Ascending aorta (tissue), 2 donors: ENCODE measurements at regions not wholly inside any gene's neighbourhood (a gene's known extent, or its start where the extent isn't known, plus 50 kb on each side); places are given as distances from the start of the nearest gene placed in this dataset.

Source experiments
- DNase-seq, 2 donors: peaks; one replicate each; pipeline ENCODE4 v3.0.0-alpha.2; 2019; ENCODE audit warnings: low spot score in 2 of 2
- H3K27ac ChIP-seq, 2 donors: fragments of 200-600 bp; sonication (generic); one replicate each; pipeline ENCODE4 v1.5.1; 2016 to 2017; ENCODE audit warnings: mild to moderate bottlenecking in 1 of 2
- H3K27me3 ChIP-seq: fragments of 200-600 bp; sonication (generic); one replicate; pipeline ENCODE4 v1.5.1; 2017
- H3K36me3 ChIP-seq, 2 donors: fragments of 200-600 bp; sonication (generic); one replicate each; pipeline ENCODE4 v1.5.1; 2016
- H3K4me1 ChIP-seq, 2 donors: fragments of 200-600 bp; sonication (generic); one replicate each; pipeline ENCODE4 v1.5.1; 2016 to 2017; ENCODE audit warnings: mild to moderate bottlenecking in 1 of 2
- H3K4me3 ChIP-seq, 2 donors: fragments of 200-600 bp; sonication (generic); one replicate each; pipeline ENCODE4 v1.5.1; 2016 to 2017; ENCODE audit warnings: mild to moderate bottlenecking in 1 of 2
- H3K9me3 ChIP-seq, 2 donors: fragments of 200-600 bp; sonication (generic); one replicate each; pipeline ENCODE4 v1.5.1; 2016
- intact Hi-C: fragments of 100-400 bp; cut with DNase I; formaldehyde crosslinking; loops from one replicate; pipeline ENCODE4 v1.15.1; 2023
- TF ChIP-seq, protein P1 (sequence below), 3 experiments: fragments of 200-600 bp in 2 of 3; fragments of 450-650 bp in 1 of 3; sonication (generic) in 2 of 3; IDR thresholded peaks; one replicate each; pipeline ENCODE4 v1.5.1; 2016 to 2019; ENCODE audit warnings: antibody characterized with exemption in 3 of 3, mild to moderate bottlenecking in 1 of 3, moderate library complexity in 1 of 3

DNA sequence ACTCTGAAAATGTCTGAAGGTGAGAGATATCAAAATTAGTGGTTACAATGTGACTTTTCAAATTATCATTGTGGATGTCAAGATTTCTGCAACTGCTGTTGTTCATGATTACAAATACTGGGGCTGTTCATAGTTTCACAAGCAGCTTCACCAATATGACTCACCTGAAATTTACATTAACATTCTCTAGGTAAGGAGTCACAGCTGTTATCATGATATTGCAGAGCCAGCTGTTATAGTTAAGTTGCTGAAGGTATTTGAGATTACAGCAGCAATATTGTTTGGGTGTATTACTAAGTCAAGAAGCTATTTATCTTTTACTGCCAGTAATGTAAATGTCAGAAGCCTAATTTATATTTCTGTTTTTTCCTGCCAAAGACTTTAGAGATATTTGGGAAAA is 140.0 kb downstream of the MC4R start:
- Histone ChIP-seq H3K27ac (no peak overlapping the region), H3K4me3 (no peak overlapping the region), H3K27me3 (no peaks in the 10 kb centered on the region), H3K9me3 (no peaks in the 10 kb centered on the region), H3K4me1 (no peaks in the 10 kb centered on the region), H3K36me3 (no peaks in the 10 kb centered on the region)
- DNase-seq: no peak
- TF ChIP-seq, protein P1, sequence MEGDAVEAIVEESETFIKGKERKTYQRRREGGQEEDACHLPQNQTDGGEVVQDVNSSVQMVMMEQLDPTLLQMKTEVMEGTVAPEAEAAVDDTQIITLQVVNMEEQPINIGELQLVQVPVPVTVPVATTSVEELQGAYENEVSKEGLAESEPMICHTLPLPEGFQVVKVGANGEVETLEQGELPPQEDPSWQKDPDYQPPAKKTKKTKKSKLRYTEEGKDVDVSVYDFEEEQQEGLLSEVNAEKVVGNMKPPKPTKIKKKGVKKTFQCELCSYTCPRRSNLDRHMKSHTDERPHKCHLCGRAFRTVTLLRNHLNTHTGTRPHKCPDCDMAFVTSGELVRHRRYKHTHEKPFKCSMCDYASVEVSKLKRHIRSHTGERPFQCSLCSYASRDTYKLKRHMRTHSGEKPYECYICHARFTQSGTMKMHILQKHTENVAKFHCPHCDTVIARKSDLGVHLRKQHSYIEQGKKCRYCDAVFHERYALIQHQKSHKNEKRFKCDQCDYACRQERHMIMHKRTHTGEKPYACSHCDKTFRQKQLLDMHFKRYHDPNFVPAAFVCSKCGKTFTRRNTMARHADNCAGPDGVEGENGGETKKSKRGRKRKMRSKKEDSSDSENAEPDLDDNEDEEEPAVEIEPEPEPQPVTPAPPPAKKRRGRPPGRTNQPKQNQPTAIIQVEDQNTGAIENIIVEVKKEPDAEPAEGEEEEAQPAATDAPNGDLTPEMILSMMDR (IDR thresholded peaks at IDR 0.05): no peak
- intact Hi-C loops: no loop called here

DNA sequence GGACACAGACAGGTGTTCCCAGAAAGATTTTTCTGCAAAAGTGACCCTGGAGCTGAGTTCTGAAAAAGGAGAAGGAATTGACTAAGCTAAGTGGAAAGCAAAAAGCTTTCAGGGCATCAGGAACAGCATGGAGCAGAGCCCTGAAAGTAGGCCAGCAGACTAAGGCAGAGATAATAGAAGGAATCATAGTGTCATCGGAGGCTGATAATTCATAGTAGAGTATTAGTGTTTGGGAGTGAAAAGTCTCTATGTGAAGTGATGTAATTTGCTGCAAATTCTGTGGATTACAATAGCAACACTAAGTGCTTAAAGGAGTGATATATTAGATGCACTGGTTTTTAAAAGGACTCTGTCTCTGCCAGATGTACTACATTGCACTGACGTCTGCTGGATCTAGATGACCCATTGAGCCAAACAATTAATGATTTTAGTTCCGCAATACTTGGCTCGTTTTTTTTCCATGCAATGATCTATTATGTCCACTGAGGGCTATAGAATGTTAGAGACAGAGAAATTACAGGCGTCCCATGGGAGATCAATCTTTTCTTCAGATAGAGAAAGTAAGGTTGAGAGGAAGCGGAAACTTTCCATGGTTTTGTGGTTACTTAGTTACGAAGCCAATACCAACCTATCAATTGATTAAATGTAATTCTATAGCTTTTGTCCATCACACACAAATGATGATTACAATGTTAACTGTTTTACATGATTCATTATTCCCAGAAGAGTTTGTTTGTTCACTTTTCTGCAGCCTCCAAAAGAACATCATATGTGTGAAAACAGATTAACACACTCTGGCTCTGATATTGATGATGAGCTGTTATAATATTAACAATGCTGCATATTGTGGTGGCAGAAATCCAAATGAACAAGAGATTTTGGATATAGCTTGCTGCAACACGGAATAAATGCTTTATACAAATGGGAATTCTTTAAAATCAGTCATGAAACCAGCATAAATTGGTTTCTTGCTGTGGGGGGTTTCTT is 143.7 kb downstream of the MC4R start:
- peaks cover 0 to 4% of the 10 kb centered on the region in 2 donors for H3K9me3 ChIP-seq

DNA sequence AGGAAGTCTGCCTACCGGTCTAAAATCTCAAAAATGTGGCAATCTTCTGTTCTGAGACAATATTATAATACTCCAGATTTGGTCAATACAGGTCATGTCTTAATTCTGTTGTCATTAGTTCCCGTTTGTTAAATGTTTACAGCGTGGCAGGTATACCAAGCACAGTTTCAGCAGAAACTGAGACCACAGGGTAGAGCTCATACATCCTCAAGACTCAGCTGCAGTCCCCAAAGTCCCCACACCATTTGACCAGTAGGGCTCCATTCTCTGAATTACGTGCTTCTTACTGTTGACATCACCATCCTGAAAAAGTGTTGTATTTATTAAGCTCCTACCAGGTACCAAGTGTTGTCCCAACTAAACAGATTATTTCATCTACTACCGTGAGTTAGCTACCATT is 157.1 kb downstream of the MC4R start:
- no peak overlapping the region for H3K27ac ChIP-seq
- TF ChIP-seq, protein P1 (IDR thresholded peaks at IDR 0.05): no peak
- H3K9me3 ChIP-seq: no peaks in the 10 kb centered on the region
- no peak for DNase-seq
- intact Hi-C loops: no loop called here
- no peaks in the 10 kb centered on the region for H3K27me3 ChIP-seq
- no peaks in the 10 kb centered on the region for H3K36me3 ChIP-seq
- no peaks in the 10 kb centered on the region for H3K4me1 ChIP-seq
- H3K4me3 ChIP-seq: no peak overlapping the region

More for the DNA sequence above, 143.7 kb downstream of the MC4R start:
- intact Hi-C loops: no loop called here
- Histone ChIP-seq H3K27ac (no peak overlapping the region), H3K36me3 (no peaks in the 10 kb centered on the region), H3K4me3 (no peak overlapping the region), H3K27me3 (no peaks in the 10 kb centered on the region), H3K4me1 (no peaks in the 10 kb centered on the region)
- TF ChIP-seq, protein P1 (IDR thresholded peaks at IDR 0.05): no peak
- no peak for DNase-seq

DNA sequence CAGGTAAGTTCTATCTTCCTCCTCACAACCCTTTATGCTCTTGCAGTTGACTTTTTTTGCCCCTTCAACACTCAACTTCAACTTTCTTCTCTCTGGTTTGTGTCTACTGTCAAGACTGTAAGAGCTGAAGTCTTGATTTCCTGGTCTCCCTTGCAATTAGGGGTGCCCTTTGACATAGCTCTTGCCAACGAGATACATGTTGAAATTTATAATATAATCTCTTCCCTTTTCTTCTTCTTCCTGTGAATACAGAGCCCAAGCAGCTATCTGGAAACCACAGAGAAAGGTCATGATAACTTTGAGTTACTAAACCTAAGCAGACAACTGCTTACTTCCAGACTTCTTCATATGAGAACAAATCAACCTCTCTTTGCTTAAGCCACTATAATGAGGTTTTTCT is 163.5 kb downstream of the MC4R start:
- TF ChIP-seq, protein P1 (IDR thresholded peaks at IDR 0.05): no peak
- H3K27me3 ChIP-seq: no peaks in the 10 kb centered on the region
- no peaks in the 10 kb centered on the region for H3K9me3 ChIP-seq
- no peak for DNase-seq
- no peak overlapping the region for H3K27ac ChIP-seq
- intact Hi-C loops: no loop called here
- H3K4me1 ChIP-seq: no peaks in the 10 kb centered on the region
- H3K4me3 ChIP-seq: no peak overlapping the region
- H3K36me3 ChIP-seq: no peaks in the 10 kb centered on the region

DNA sequence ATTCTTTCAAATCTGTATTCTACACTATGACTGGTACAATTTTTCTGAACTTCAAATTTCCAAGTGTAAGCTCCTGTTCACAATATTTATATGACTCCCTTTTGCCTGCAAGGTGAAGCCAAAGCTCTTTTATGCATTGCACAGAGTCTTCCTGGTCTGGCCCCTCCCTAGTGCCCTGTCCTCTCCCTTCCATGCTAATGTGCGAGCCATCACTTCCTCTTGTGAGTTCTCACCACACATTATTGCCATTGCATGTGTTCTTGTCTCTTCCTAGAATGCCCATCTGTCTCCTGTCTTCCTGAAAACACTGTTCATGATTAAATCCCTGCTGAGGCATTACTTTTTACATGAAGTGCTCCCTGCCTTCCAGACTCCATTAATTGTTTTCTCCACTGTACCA is 169.9 kb downstream of the MC4R start:
- intact Hi-C loops: no loop called here
- DNase-seq: no peak
- Histone ChIP-seq H3K27ac (no peak overlapping the region), H3K4me1 (no peaks in the 10 kb centered on the region), H3K36me3 (no peaks in the 10 kb centered on the region), H3K4me3 (no peak overlapping the region), H3K27me3 (no peaks in the 10 kb centered on the region), H3K9me3 (no peaks in the 10 kb centered on the region)
- TF ChIP-seq, protein P1 (IDR thresholded peaks at IDR 0.05): no peak
